Glomerular visceral epithelial cell (primary cell): ENCODE measurements at regions not wholly inside any gene's neighbourhood (a gene's known extent, or its start where the extent isn't known, plus 50 kb on each side); places are given as distances from the start of the nearest gene placed in this dataset.
A peak's percentile ranks its signal among the peaks of the same experiment; 100 is the strongest.

ENCODE experiments used
- DNase-seq: peaks from one replicate; pipeline ENCODE4 v3.0.0-alpha.2; 2016; ENCODE audit errors: extremely low spot score

GRCh38 chr6:113558431-113558830 is 298.7 kb upstream of the MARCKS start:
- DNase-seq, result no peak

- peak; percentile 40 for DNase-seq
Observed at GRCh38 chr6:113558966-113559365, 298.2 kb upstream of the MARCKS start.

DNA sequence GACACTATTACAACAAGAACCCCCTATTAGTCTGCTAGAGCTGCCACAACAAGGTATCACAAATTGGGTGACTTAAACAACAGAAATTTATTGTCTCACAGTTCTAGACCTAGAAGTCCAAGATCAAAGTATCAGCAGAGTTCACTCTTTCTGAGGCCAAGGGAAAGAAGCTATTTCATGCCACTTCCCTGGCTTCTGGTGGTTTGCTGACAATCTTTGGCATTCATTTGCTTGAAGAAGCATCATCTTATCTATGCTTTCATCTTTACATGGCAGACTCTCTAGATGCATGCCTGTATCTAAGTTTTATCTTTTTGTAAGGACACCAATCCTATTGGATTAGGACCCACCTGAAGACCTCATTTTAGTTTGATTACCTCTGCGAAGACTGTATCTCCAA is 296.8 kb upstream of the MARCKS start:
- DNase-seq, result no peak

- DNase-seq, result peak; percentile 64
Observed at GRCh38 chr6:113560908-113561307, 296.2 kb upstream of the MARCKS start.

- no peak for DNase-seq
Observed at GRCh38 chr6:113562248-113562647, 294.9 kb upstream of the MARCKS start.

- no peak for DNase-seq
Observed at GRCh38 chr6:113564371-113565171, 292.6 kb upstream of the MARCKS start.

DNA sequence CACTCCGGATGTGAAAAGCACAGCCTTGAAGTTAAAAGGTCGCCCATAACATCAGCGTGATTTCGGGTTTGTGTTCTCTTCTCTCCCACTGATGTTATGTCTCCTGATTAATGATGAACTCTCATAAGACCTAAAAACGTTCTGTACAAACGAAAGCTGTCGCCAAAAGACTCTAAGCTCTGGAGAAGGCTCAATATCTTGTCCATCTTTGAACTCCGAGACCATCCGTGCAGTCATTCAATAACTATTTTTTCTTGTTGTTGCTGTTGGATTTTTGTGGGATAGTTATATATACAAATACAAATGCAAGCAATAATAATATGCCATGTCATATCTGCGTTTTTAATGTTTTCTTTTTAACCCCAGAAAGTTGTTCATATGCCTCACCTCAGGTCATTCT is 291.8 kb upstream of the MARCKS start:
- DNase-seq, result no peak

GRCh38 chr6:113570161-113570560 is 287.0 kb upstream of the MARCKS start:
- no peak for DNase-seq

DNA sequence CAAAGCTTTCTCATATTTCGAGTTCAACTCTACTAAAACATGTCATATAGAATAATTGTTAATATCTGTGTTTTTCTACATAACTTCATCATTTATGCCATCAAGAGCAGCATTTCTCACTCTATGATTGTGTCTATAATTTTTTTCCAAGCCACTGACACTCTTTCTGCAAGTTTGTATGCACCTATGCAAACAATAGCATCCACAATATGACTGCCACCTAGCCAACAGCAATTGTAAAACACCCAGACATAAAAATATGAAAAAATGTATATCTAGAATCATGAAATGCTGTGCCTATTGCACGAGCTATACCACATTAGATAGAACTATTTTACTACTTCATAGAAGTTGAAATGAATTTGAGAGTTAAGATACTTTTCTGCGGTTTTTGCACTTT is 286.5 kb upstream of the MARCKS start:
- no peak for DNase-seq

- no peak for DNase-seq
Observed at GRCh38 chr6:113574147-113574546, 283.0 kb upstream of the MARCKS start.

GRCh38 chr6:113576310-113576709 is 280.8 kb upstream of the MARCKS start:
- no peak for DNase-seq

- no peak for DNase-seq
Observed at GRCh38 chr6:113578691-113579090, 278.5 kb upstream of the MARCKS start.

DNA sequence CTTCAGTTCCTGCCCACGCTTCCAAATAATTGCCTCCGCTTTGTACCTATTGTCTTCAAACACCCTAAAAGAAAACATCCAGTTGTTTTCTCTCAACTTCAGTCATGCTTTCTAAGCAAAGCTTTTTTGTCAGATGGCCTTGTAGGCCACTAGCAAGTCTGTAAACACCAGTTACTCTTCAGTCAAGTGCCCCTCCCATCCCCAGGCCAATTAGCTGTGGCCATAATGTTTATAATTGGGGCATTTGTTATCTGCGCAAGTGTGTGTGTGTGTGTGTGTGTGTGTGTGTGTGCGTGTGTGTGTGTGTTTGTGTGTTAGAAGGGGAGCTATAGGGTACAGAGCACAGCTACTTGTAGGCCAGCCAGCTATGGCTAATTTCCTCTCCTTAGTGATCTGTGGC is 272.4 kb upstream of the MARCKS start:
- no peak for DNase-seq

- DNase-seq, result peak; percentile 77
Observed at GRCh38 chr6:113585246-113585645, 271.9 kb upstream of the MARCKS start.

- DNase-seq, result peak; percentile 29
Observed at GRCh38 chr6:113586413-113587077, 270.6 kb upstream of the MARCKS start.

- no peak for DNase-seq
Observed at GRCh38 chr6:113587078-113587699, 270.0 kb upstream of the MARCKS start.

GRCh38 chr6:113588646-113589045 is 268.5 kb upstream of the MARCKS start:
- DNase-seq, result no peak

DNA sequence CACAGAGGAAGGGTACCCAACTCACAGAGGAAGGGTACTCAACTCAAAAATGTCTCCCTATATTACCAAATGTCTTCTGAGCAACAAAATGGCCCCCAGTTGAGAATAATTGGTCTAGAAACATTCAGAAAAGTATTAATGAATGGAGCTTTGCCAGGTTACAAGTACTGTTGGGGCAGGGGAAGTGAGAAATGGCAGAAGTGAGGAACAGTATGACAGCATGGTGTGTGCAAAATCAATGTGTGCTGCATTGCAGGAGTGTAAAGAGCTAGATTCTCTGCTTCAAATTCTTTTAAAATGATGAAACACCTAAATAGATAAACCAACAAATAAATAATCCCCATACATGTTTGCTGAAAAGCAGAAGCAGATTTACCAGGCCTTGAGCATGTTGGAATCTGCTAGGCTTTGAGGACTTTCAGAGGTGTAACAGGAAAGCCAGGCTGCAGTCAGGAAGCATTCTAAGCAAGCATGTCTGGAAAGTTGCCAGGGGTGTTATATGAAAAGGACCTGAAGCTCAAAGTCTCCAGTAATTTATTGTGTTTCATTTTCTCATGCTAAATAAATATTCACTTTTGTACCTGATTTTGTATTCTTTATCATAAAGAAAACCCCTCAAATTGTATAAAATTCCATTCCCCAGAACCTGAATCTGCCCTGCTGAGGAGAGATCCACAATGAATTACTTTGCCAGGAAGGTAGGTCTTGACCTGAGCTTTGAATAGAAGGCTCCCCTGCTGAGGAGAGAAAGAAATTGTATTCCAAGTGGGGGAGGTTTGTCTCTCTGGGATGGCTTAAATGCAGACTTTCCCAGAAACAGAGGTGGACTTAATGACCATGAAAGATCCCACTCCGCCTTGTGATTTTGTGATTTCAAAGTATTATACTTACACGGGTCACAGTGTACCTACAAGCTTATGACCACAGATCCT is 265.0 kb upstream of the MARCKS start:
- DNase-seq, result no peak

DNA sequence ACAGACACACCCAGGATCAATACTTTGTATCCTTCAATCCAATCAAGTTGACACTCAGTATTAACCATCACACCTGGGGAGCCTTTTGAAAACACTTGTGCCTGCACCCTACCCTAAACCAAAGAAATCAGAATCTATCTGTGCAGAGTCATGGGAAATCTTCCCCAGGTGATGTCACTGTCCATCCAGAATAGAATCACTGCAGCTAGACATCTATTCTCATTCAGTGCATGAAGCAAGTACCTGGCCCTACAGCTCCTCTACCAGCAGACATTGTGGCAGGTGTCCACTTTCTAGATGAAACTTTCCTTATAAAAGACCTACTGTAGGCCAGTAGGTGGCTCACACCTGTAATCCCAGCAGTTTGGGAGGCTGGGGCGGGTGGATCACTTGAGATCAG is 262.4 kb upstream of the MARCKS start:
- no peak for DNase-seq

- no peak for DNase-seq
Observed at GRCh38 chr6:113595911-113596376, 261.2 kb upstream of the MARCKS start.

- no peak for DNase-seq
Observed at GRCh38 chr6:113596387-113597230, 260.5 kb upstream of the MARCKS start.
